Fibroblast of villous mesenchyme (primary cell): ENCODE measurements at regions not wholly inside any gene's neighbourhood (a gene's known extent, or its start where the extent isn't known, plus 50 kb on each side); places are given as distances from the start of the nearest gene placed in this dataset.

Experiments used
- DNase-seq: peaks from one replicate; pipeline ENCODE4 v3.0.0-alpha.2; 2010; ENCODE audit warnings: low read depth
- H3K4me3 ChIP-seq: 2 replicates; pipeline ENCODE4 v1.5.1; 2011; ENCODE audit warnings: low read depth, mild to moderate bottlenecking, low read length
- CTCF ChIP-seq: IDR thresholded peaks from 2 replicates; pipeline ENCODE4 v1.5.1; 2012; ENCODE audit warnings: low read depth, mild to moderate bottlenecking, low read length; ENCODE audit not compliant: insufficient read depth

GRCh38 chr7:16933296-16934279 is 51.8 kb upstream of the AGR3 start:
- no peak for TF ChIP-seq CTCF
- no peak overlapping the region for H3K4me3 ChIP-seq
- no peak for DNase-seq

- H3K4me3 ChIP-seq, result no peak overlapping the region
- TF ChIP-seq CTCF, result no peak
- no peak for DNase-seq
Observed at GRCh38 chr7:16934722-16935340, 53.0 kb upstream of the AGR3 start.

GRCh38 chr7:16935341-16935735 is 53.6 kb upstream of the AGR3 start:
- no peak for TF ChIP-seq CTCF
- H3K4me3 ChIP-seq, result no peak overlapping the region
- DNase-seq, result no peak

DNA sequence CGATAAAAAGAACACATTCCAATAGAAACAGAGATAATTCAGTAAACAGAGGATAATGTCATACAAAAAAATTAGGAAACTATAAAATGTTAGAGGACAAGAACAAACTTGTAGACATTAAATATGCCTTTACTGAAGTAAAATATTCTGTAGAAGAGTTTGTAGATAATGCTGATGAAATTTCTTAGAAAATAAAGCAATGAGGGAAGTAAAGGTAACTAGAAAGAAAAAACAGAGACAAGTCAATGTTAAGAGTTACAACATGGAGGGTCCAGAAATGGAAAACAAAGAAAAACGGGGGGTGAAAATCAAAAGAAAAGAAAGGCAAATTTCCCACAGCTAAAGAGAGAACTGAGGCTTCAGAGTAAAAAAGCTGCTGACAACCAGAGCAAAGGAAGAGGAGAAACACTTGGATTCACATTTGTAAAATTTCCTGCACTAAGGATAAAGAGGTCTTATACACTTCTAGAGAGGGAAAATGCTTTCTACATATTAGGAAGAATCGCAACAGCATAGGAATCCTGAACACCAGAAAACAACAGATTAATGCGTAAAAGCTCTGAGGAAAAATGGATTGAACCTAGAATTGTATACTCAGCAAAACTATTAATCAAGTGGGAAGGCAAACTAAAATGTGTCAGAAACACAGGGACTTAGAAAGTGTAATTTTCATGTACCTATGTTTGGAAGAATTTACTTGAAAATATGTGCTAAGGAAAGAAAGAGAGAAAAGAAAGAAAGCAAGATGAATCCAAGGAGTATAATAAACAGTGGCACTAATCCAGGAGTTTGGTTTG is 55.0 kb upstream of the AGR3 start:
- DNase-seq, result no peak
- TF ChIP-seq CTCF, result no peak
- no peak overlapping the region for H3K4me3 ChIP-seq

DNA sequence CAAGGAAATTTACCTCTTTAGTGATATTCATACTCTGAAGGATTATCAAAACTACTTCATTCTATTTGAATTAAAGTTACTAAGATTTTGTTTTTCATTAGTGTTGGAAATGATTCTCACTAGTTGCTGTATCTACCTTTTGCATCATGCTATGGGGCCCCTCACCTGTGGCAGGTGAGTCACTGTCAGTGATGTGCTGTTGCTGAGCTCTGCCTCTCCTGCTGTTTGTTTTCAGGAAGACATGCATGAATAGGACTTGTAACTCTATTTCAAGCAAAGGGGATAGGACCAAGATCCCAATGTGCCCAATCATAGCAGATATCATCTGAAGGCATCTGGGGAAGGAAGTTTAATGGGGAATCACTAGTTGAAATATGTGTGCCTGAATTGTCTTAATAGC is 57.4 kb upstream of the AGR3 start:
- no peak for TF ChIP-seq CTCF
- DNase-seq, result no peak
- no peak overlapping the region for H3K4me3 ChIP-seq

GRCh38 chr7:16940776-16941175 is 59.0 kb upstream of the AGR3 start:
- no peak for DNase-seq
- TF ChIP-seq CTCF, result no peak
- no peak overlapping the region for H3K4me3 ChIP-seq
